Neural cell (in vitro differentiated cells): ENCODE measurements at regions not wholly inside any gene's neighbourhood (a gene's known extent, or its start where the extent isn't known, plus 50 kb on each side); places are given as distances from the start of the nearest gene placed in this dataset.

Experiments
- H2AFZ ChIP-seq: fragments of 200-600, 300-800 bp; sonication (generic), shearing (Covaris generic); 2 replicates; pipeline ENCODE4 v1.6.0; 2014; ENCODE audit warnings: low read depth, mild to moderate bottlenecking, antibody characterized with exemption, low read length, moderate library complexity
- H3F3A ChIP-seq: fragments of 200-600 bp; shearing (Covaris generic); 2 replicates; pipeline ENCODE4 v1.6.1; 2016; ENCODE audit warnings: mild to moderate bottlenecking, moderate library complexity, mixed read lengths, antibody characterized with exemption, low read length; ENCODE audit not compliant: insufficient read depth, poor library complexity, severe bottlenecking
- H3K27ac ChIP-seq: fragments of 200-600, 300-800 bp; sonication (generic), shearing (Covaris generic); 2 replicates; pipeline ENCODE4 v1.5.1; 2014; ENCODE audit warnings: mild to moderate bottlenecking, low read length, moderate library complexity
- H3K27me3 ChIP-seq: fragments of 300-800, 200-600 bp; sonication (generic), shearing (Covaris generic); 2 replicates; pipeline ENCODE4 v1.6.0; 2014; ENCODE audit warnings: mild to moderate bottlenecking, low read depth, low read length, moderate library complexity; ENCODE audit not compliant: insufficient read depth
- H3K36me3 ChIP-seq: fragments of 300-800, 200-600 bp; sonication (generic), shearing (Covaris generic); 2 replicates; pipeline ENCODE4 v1.5.1; 2014; ENCODE audit warnings: mild to moderate bottlenecking, antibody characterized with exemption, low read length, moderate library complexity; ENCODE audit not compliant: insufficient read depth
- H3K4me2 ChIP-seq: fragments of 300-800, 200-600 bp; sonication (generic), shearing (Covaris generic); 2 replicates; pipeline ENCODE4 v1.6.0; 2014; ENCODE audit warnings: mild to moderate bottlenecking, low read length
- H3K4me3 ChIP-seq: fragments of 300-800, 200-600 bp; sonication (generic), shearing (Covaris generic); 2 replicates; pipeline ENCODE4 v1.5.1; 2014; ENCODE audit warnings: mild to moderate bottlenecking, low read length, moderate library complexity
- H3K79me2 ChIP-seq: fragments of 200-600 bp; shearing (Covaris generic); replicated peaks from 2 replicates; pipeline ENCODE4 v1.6.0; 2014; ENCODE audit warnings: mild to moderate bottlenecking, low read length, moderate library complexity; ENCODE audit not compliant: insufficient read depth
- H3K9ac ChIP-seq: fragments of 300-800, 200-600 bp; sonication (generic), shearing (Covaris generic); 2 replicates; pipeline ENCODE4 v1.6.1; 2016; ENCODE audit warnings: mild to moderate bottlenecking, low read length, mixed read lengths
- H3K9me2 ChIP-seq: fragments of 200-600 bp; shearing (Covaris generic); 2 replicates; pipeline ENCODE4 v1.6.1; 2016; ENCODE audit warnings: mild to moderate bottlenecking, low read length, mixed read lengths; ENCODE audit not compliant: insufficient read depth
- H3K9me3 ChIP-seq: fragments of 200-600, 300-800 bp; sonication (generic), shearing (Covaris generic); 2 replicates; pipeline ENCODE4 v1.6.1; 2016; ENCODE audit warnings: mild to moderate bottlenecking, mixed run types, low read length, moderate library complexity, mixed read lengths
- H4K20me1 ChIP-seq: fragments of 200-600 bp; shearing (Covaris generic); 2 replicates; pipeline ENCODE4 v1.6.1; 2016; ENCODE audit warnings: mild to moderate bottlenecking, mixed run types; ENCODE audit not compliant: insufficient read depth
- EP300 ChIP-seq: fragments of 450-650 bp; conservative IDR thresholded peaks from 2 replicates; pipeline ENCODE4 v1.6.1; 2014; ENCODE audit warnings: antibody characterized with exemption, mild to moderate bottlenecking, moderate library complexity; ENCODE audit not compliant: poor library complexity, severe bottlenecking
- EZH2 ChIP-seq: fragments of 200-600, 300-800 bp; shearing (Covaris generic), sonication (generic); IDR thresholded peaks from 2 replicates; pipeline ENCODE4 v1.6.1; 2014; ENCODE audit warnings: antibody characterized with exemption, low read length, borderline replicate concordance, mild to moderate bottlenecking; ENCODE audit not compliant: insufficient read depth, poor library complexity, severe bottlenecking
- MXI1 ChIP-seq: fragments of 450-650 bp; conservative IDR thresholded peaks from 2 replicates; pipeline ENCODE4 v1.6.1; 2014; ENCODE audit warnings: antibody characterized with exemption, mild to moderate bottlenecking; ENCODE audit not compliant: poor library complexity, severe bottlenecking
- POLR2AphosphoS5 ChIP-seq: IDR thresholded peaks from 2 replicates; pipeline ENCODE4 v1.6.1; 2012
- RAD21 ChIP-seq: fragments of 450-650 bp; conservative IDR thresholded peaks from 2 replicates; pipeline ENCODE4 v1.6.1; 2014; ENCODE audit warnings: antibody characterized with exemption, mild to moderate bottlenecking, moderate library complexity
- SMC3 ChIP-seq: fragments of 450-650 bp; conservative IDR thresholded peaks from 2 replicates; pipeline ENCODE4 v1.6.1; 2014; ENCODE audit warnings: antibody characterized with exemption, mild to moderate bottlenecking, moderate library complexity; ENCODE audit not compliant: poor library complexity
- TAF1 ChIP-seq: IDR thresholded peaks from 2 replicates; pipeline ENCODE4 v1.6.1; 2012; ENCODE audit warnings: low read depth
- TF ChIP-seq, protein P1 (sequence below): fragments of 450-650 bp; IDR thresholded peaks from 2 replicates; pipeline ENCODE4 v1.5.1; 2014; ENCODE audit warnings: antibody characterized with exemption, mild to moderate bottlenecking, moderate library complexity; ENCODE audit not compliant: poor library complexity, severe bottlenecking
- TF ChIP-seq, protein P2 (sequence below): IDR thresholded peaks from 2 replicates; pipeline ENCODE4 v1.6.1; 2012; ENCODE audit warnings: borderline replicate concordance

DNA sequence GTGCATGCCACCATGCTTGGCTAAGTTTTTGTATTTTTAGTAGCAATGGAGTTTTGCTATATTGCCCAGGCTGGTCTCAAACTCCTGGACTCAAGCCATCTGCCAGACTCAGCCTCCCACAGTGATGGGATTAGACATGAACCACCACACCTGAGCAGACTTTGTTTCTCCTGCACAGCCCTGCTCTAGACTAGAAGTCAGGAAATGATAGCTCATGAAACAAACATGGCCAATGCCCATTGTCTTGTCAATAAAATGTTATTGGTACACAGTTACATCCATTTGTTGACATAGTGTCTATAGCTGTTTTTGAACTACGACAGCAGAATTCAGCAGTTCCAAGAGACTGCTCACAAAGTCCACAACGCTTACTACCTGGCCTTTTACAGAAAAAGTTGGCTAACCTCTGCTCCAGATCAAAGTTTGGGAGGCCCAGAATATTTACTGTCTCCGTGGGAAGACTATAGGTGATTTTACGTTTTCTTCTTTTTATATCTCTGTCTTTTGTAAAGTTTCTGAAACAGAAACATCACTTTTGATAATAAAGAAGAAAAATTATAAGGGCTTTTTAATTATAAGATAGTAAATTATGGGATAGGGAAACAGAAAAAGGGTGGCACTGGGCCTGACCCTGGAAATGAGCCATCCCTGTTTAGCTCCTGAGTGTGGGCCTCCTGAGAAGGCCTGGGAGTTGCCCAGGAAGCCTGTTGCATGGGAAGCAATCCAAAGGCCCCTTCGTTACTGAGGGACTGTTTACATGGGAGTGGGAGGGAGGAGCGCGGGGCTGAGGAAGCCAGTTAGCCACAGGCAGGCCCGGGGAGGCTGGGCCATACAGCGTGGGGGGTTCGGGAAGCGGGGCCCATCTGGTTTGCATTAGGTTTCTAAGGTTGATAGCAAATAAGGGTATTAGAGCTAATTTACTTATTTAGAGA, 201.5 kb downstream of the IRF8 start:
- TF ChIP-seq TAF1 = no peak
- TF ChIP-seq EZH2 = no peak
- TF ChIP-seq POLR2AphosphoS5 = no peak
- TF ChIP-seq EP300 = no peak
- TF ChIP-seq, protein P1, sequence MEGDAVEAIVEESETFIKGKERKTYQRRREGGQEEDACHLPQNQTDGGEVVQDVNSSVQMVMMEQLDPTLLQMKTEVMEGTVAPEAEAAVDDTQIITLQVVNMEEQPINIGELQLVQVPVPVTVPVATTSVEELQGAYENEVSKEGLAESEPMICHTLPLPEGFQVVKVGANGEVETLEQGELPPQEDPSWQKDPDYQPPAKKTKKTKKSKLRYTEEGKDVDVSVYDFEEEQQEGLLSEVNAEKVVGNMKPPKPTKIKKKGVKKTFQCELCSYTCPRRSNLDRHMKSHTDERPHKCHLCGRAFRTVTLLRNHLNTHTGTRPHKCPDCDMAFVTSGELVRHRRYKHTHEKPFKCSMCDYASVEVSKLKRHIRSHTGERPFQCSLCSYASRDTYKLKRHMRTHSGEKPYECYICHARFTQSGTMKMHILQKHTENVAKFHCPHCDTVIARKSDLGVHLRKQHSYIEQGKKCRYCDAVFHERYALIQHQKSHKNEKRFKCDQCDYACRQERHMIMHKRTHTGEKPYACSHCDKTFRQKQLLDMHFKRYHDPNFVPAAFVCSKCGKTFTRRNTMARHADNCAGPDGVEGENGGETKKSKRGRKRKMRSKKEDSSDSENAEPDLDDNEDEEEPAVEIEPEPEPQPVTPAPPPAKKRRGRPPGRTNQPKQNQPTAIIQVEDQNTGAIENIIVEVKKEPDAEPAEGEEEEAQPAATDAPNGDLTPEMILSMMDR = no peak
- TF ChIP-seq, protein P2, sequence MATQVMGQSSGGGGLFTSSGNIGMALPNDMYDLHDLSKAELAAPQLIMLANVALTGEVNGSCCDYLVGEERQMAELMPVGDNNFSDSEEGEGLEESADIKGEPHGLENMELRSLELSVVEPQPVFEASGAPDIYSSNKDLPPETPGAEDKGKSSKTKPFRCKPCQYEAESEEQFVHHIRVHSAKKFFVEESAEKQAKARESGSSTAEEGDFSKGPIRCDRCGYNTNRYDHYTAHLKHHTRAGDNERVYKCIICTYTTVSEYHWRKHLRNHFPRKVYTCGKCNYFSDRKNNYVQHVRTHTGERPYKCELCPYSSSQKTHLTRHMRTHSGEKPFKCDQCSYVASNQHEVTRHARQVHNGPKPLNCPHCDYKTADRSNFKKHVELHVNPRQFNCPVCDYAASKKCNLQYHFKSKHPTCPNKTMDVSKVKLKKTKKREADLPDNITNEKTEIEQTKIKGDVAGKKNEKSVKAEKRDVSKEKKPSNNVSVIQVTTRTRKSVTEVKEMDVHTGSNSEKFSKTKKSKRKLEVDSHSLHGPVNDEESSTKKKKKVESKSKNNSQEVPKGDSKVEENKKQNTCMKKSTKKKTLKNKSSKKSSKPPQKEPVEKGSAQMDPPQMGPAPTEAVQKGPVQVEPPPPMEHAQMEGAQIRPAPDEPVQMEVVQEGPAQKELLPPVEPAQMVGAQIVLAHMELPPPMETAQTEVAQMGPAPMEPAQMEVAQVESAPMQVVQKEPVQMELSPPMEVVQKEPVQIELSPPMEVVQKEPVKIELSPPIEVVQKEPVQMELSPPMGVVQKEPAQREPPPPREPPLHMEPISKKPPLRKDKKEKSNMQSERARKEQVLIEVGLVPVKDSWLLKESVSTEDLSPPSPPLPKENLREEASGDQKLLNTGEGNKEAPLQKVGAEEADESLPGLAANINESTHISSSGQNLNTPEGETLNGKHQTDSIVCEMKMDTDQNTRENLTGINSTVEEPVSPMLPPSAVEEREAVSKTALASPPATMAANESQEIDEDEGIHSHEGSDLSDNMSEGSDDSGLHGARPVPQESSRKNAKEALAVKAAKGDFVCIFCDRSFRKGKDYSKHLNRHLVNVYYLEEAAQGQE = no peak
- TF ChIP-seq SMC3 = no peak
- TF ChIP-seq RAD21 = no peak
- TF ChIP-seq MXI1 = no peak
- Histone ChIP-seq H3K79me2 (no peaks in the 10 kb centered on the region), H3K9me2 (no peaks in the 10 kb centered on the region), H3F3A (no peaks in the 10 kb centered on the region), H4K20me1 (no peaks in the 10 kb centered on the region), H3K4me2 (no peak overlapping the region), H3K9me3 (no peaks in the 10 kb centered on the region), H3K36me3 (no peaks in the 10 kb centered on the region), H3K9ac (no peak overlapping the region), H3K4me3 (no peak overlapping the region), H3K27me3 (no peaks in the 10 kb centered on the region), H3K27ac (no peak overlapping the region), H2AFZ (no peak overlapping the region)

DNA sequence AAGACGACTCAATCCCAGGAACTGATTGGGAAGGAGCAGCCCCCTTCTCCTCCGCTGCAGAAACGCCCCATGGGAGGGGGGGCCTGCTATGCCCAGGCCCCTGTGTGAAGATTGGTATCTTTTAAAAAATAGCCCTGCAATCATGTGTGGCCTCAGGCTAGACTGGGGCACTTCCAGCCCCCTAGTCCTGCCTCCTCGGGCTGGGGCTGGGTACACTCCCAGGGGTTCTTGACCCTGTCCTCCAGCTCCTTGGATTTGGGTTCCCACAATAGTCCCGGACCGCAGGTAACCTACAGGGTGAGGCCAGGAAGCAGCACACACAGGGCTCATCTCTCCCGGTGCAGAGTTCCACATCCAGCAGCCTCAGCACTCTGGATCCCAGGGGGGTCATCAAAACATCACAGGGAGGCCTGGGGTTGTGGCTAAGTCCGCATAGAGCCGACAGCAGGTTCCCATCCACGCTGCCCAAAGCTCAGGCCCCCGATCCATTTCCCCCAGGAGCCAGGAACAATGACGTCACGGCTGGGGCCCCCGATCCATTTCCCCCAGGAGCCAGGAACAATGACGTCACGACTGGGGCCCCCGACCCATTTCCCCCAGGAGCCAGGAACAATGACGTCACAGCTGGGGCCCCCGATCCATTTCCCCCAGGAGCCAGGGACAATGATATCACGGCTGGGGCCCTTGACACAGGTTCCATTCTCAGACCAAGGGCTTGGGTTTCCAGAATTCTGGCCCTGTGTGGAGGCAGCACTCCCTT, 202.4 kb downstream of the IRF8 start:
- no peaks in the 10 kb centered on the region for H3K79me2 ChIP-seq
- no peaks in the 10 kb centered on the region for H3K36me3 ChIP-seq
- no peaks in the 10 kb centered on the region for H4K20me1 ChIP-seq
- no peak overlapping the region for H2AFZ ChIP-seq
- no peak for TF ChIP-seq POLR2AphosphoS5
- TF ChIP-seq, protein P2 = no peak
- no peak for TF ChIP-seq EP300
- TF ChIP-seq TAF1 = no peak
- TF ChIP-seq, protein P1 = no peak
- no peak overlapping the region for H3K4me2 ChIP-seq
- no peaks in the 10 kb centered on the region for H3F3A ChIP-seq
- no peak overlapping the region for H3K27ac ChIP-seq
- no peak overlapping the region for H3K9ac ChIP-seq
- no peaks in the 10 kb centered on the region for H3K9me3 ChIP-seq
- H3K4me3 ChIP-seq = no peak overlapping the region
- H3K9me2 ChIP-seq = no peaks in the 10 kb centered on the region
- H3K27me3 ChIP-seq = no peaks in the 10 kb centered on the region
